T-helper 2 cell treated with Interferon-gamma antibody and Interleukin-4, amounts not matched to agents 5 μg/mL and 100 μg/mL, for 36 hours (primary cell): ENCODE measurements at regions not wholly inside any gene's neighbourhood (a gene's known extent, or its start where the extent isn't known, plus 50 kb on each side); places are given as distances from the start of the nearest gene placed in this dataset.
"Not testable (repeated sequence)": the region's sequence is repeated elsewhere in the genome, so short reads cannot be mapped to it uniquely, and the experiment has no call there.

Experiments used
- DNase-seq: peaks from one replicate; pipeline ENCODE4 v3.0.0; 2021; ENCODE audit warnings: low spot score
- H3K27ac Mint-ChIP-seq: one replicate; pipeline ENCODE4 v1.8.0; 2021; ENCODE audit warnings: mild to moderate bottlenecking, mixed read lengths
- H3K27me3 Mint-ChIP-seq: one replicate; pipeline ENCODE4 v1.8.0; 2021; ENCODE audit warnings: low read depth, mixed read lengths
- H3K36me3 Mint-ChIP-seq: one replicate; pipeline ENCODE4 v1.8.0; 2021; ENCODE audit warnings: low read depth, mixed read lengths
- H3K4me1 Mint-ChIP-seq: one replicate; pipeline ENCODE4 v1.8.0; 2021; ENCODE audit warnings: low read depth, mixed read lengths
- H3K4me3 Mint-ChIP-seq: one replicate; pipeline ENCODE4 v1.8.0; 2022; ENCODE audit warnings: mild to moderate bottlenecking, moderate library complexity, mixed read lengths
- H3K9me3 Mint-ChIP-seq: one replicate; pipeline ENCODE4 v1.8.0; 2021; ENCODE audit warnings: mixed read lengths

- H3K27me3 Mint-ChIP-seq, result no peaks in the 10 kb centered on the region
- no peaks in the 10 kb centered on the region for H3K9me3 Mint-ChIP-seq
- H3K4me3 Mint-ChIP-seq, result no peak overlapping the region
- no peaks in the 10 kb centered on the region for H3K4me1 Mint-ChIP-seq
- no peaks in the 10 kb centered on the region for H3K36me3 Mint-ChIP-seq
- no peak for DNase-seq
- H3K27ac Mint-ChIP-seq, result no peak overlapping the region
Observed at GRCh38 chr3:98690876-98691275, 72.3 kb upstream of the ST3GAL6 start.

- Mint-ChIP-seq H3K27me3 (no peaks in the 10 kb centered on the region), H3K9me3 (no peaks in the 10 kb centered on the region), H3K27ac (no peak overlapping the region)
Observed at GRCh38 chr3:98691897-98692296, 71.2 kb upstream of the ST3GAL6 start.

GRCh38 chr3:98692787-98693473, 70.2 kb upstream of the ST3GAL6 start:
- no peak for DNase-seq
- H3K4me3 Mint-ChIP-seq, result no peak overlapping the region
- H3K27me3 Mint-ChIP-seq, result no peaks in the 10 kb centered on the region
- H3K9me3 Mint-ChIP-seq, result no peaks in the 10 kb centered on the region
- no peak overlapping the region for H3K27ac Mint-ChIP-seq
- no peaks in the 10 kb centered on the region for H3K36me3 Mint-ChIP-seq
- no peaks in the 10 kb centered on the region for H3K4me1 Mint-ChIP-seq

More at GRCh38 chr3:98691897-98692296, 71.2 kb upstream of the ST3GAL6 start:
- Mint-ChIP-seq H3K4me1 (no peaks in the 10 kb centered on the region), H3K36me3 (no peaks in the 10 kb centered on the region), H3K4me3 (no peak overlapping the region)
- no peak for DNase-seq

GRCh38 chr3:98695796-98696195, 67.3 kb upstream of the ST3GAL6 start:
- no peak for DNase-seq
- peaks cover 4% of the 10 kb centered on the region for H3K27me3 Mint-ChIP-seq
- no peaks in the 10 kb centered on the region for H3K9me3 Mint-ChIP-seq
- no peaks in the 10 kb centered on the region for H3K36me3 Mint-ChIP-seq
- H3K4me1 Mint-ChIP-seq, result no peaks in the 10 kb centered on the region
- no peak overlapping the region for H3K4me3 Mint-ChIP-seq
- H3K27ac Mint-ChIP-seq, result no peak overlapping the region

GRCh38 chr3:98696296-98696695, 66.8 kb upstream of the ST3GAL6 start:
- not testable (repeated sequence) for DNase-seq, H3K36me3 Mint-ChIP-seq, H3K27ac Mint-ChIP-seq, H3K27me3 Mint-ChIP-seq, H3K9me3 Mint-ChIP-seq, H3K4me3 Mint-ChIP-seq, H3K4me1 Mint-ChIP-seq

- H3K4me1 Mint-ChIP-seq, result no peaks in the 10 kb centered on the region
- H3K27me3 Mint-ChIP-seq, result peaks cover 4% of the 10 kb centered on the region
- no peak for DNase-seq
- H3K36me3 Mint-ChIP-seq, result no peaks in the 10 kb centered on the region
- no peak overlapping the region for H3K4me3 Mint-ChIP-seq
- H3K9me3 Mint-ChIP-seq, result no peaks in the 10 kb centered on the region
- no peak overlapping the region for H3K27ac Mint-ChIP-seq
Observed at GRCh38 chr3:98697225-98697624, 65.9 kb upstream of the ST3GAL6 start.

GRCh38 chr3:98699132-98699531, 64.0 kb upstream of the ST3GAL6 start:
- no peak overlapping the region for H3K27ac Mint-ChIP-seq
- no peaks in the 10 kb centered on the region for H3K36me3 Mint-ChIP-seq
- no peaks in the 10 kb centered on the region for H3K9me3 Mint-ChIP-seq
- H3K4me3 Mint-ChIP-seq, result no peak overlapping the region
- no peak for DNase-seq
- no peaks in the 10 kb centered on the region for H3K4me1 Mint-ChIP-seq
- H3K27me3 Mint-ChIP-seq, result peaks cover 4% of the 10 kb centered on the region

- no peaks in the 10 kb centered on the region for H3K9me3 Mint-ChIP-seq
- DNase-seq, result no peak
- no peak overlapping the region for H3K27ac Mint-ChIP-seq
- peaks cover 6% of the 10 kb centered on the region for H3K27me3 Mint-ChIP-seq
- no peak overlapping the region for H3K4me3 Mint-ChIP-seq
- H3K4me1 Mint-ChIP-seq, result no peaks in the 10 kb centered on the region
- no peaks in the 10 kb centered on the region for H3K36me3 Mint-ChIP-seq
Observed at GRCh38 chr3:98701071-98701675, 62.0 kb upstream of the ST3GAL6 start.

GRCh38 chr3:98702166-98702565, 61.0 kb upstream of the ST3GAL6 start:
- Mint-ChIP-seq H3K4me1 (no peaks in the 10 kb centered on the region), H3K9me3 (no peaks in the 10 kb centered on the region), H3K36me3 (no peaks in the 10 kb centered on the region), H3K4me3 (no peak overlapping the region), H3K27ac (no peak overlapping the region), H3K27me3 (peaks cover 6% of the 10 kb centered on the region)
- no peak for DNase-seq

- H3K4me3 Mint-ChIP-seq, result no peak overlapping the region
- no peaks in the 10 kb centered on the region for H3K36me3 Mint-ChIP-seq
- H3K4me1 Mint-ChIP-seq, result no peaks in the 10 kb centered on the region
- peaks cover 3% of the 10 kb centered on the region for H3K27me3 Mint-ChIP-seq
- DNase-seq, result no peak
- no peak overlapping the region for H3K27ac Mint-ChIP-seq
- no peaks in the 10 kb centered on the region for H3K9me3 Mint-ChIP-seq
Observed at GRCh38 chr3:98705212-98705611, 57.9 kb upstream of the ST3GAL6 start.

- DNase-seq, result no peak
- Mint-ChIP-seq H3K27ac (no peak overlapping the region), H3K36me3 (no peaks in the 10 kb centered on the region), H3K27me3 (peaks cover 3% of the 10 kb centered on the region), H3K4me3 (no peak overlapping the region), H3K4me1 (no peaks in the 10 kb centered on the region), H3K9me3 (no peaks in the 10 kb centered on the region)
Observed at GRCh38 chr3:98705694-98706093, 57.4 kb upstream of the ST3GAL6 start.

- H3K27me3 Mint-ChIP-seq, DNase-seq, H3K4me1 Mint-ChIP-seq, H3K9me3 Mint-ChIP-seq, H3K36me3 Mint-ChIP-seq, H3K27ac Mint-ChIP-seq, H3K4me3 Mint-ChIP-seq: not testable (repeated sequence)
Observed at GRCh38 chr3:98708681-98709080, 54.5 kb upstream of the ST3GAL6 start.

GRCh38 chr3:98709441-98709840, 53.7 kb upstream of the ST3GAL6 start:
- no peak overlapping the region for H3K4me3 Mint-ChIP-seq
- H3K27ac Mint-ChIP-seq, result no peak overlapping the region
- H3K27me3 Mint-ChIP-seq, result peaks cover 3% of the 10 kb centered on the region
- no peaks in the 10 kb centered on the region for H3K36me3 Mint-ChIP-seq
- DNase-seq, result no peak
- no peaks in the 10 kb centered on the region for H3K4me1 Mint-ChIP-seq
- no peaks in the 10 kb centered on the region for H3K9me3 Mint-ChIP-seq

- no peak for DNase-seq
- Mint-ChIP-seq H3K9me3 (no peaks in the 10 kb centered on the region), H3K4me1 (no peaks in the 10 kb centered on the region), H3K27me3 (peaks cover 3% of the 10 kb centered on the region), H3K27ac (no peak overlapping the region), H3K36me3 (no peaks in the 10 kb centered on the region), H3K4me3 (no peak overlapping the region)
Observed at GRCh38 chr3:98710067-98710659, 53.0 kb upstream of the ST3GAL6 start.
